Neuronal stem cell (in vitro differentiated cells): ENCODE measurements at regions not wholly inside any gene's neighbourhood (a gene's known extent, or its start where the extent isn't known, plus 50 kb on each side); places are given as distances from the start of the nearest gene placed in this dataset. TPM values are rescaled to one million over a fixed set of nuclear protein-coding genes. Genes with fewer than 3 reads are reported as not detected.

Experiments used
- DNase-seq: peaks from one replicate; pipeline ENCODE4 v3.0.0-alpha.2; 2013; ENCODE audit warnings: low spot score
- H2AFZ ChIP-seq: one replicate; pipeline ENCODE4 v1.6.1; 2013; ENCODE audit warnings: mild to moderate bottlenecking, low read length, inconsistent platforms
- H2AK5ac ChIP-seq: 2 replicates; pipeline ENCODE4 v1.6.1; 2013; ENCODE audit warnings: low read depth, mild to moderate bottlenecking, inconsistent platforms, low read length, moderate library complexity, mixed read lengths
- H2BK120ac ChIP-seq: 2 replicates; pipeline ENCODE4 v1.6.1; 2013; ENCODE audit warnings: low read depth, mild to moderate bottlenecking, inconsistent platforms, low read length, moderate library complexity, mixed read lengths
- H2BK12ac ChIP-seq: one replicate; pipeline ENCODE4 v1.6.1; 2013; ENCODE audit warnings: low read length, inconsistent platforms
- H2BK15ac ChIP-seq: 2 replicates; pipeline ENCODE4 v1.6.1; 2013; ENCODE audit warnings: mild to moderate bottlenecking, low read length, inconsistent platforms, mixed read lengths
- H2BK5ac ChIP-seq: one replicate; pipeline ENCODE4 v1.6.1; 2013; ENCODE audit warnings: inconsistent platforms, mild to moderate bottlenecking, low read length, moderate library complexity
- H3K14ac ChIP-seq: one replicate; pipeline ENCODE4 v1.6.1; 2013; ENCODE audit warnings: low read length, inconsistent platforms
- H3K18ac ChIP-seq: 2 replicates; pipeline ENCODE4 v1.6.1; 2013; ENCODE audit warnings: low read length, inconsistent platforms
- H3K23ac ChIP-seq: 2 replicates; pipeline ENCODE4 v1.6.1; 2013; ENCODE audit warnings: low read depth, mild to moderate bottlenecking, mixed read lengths, low read length, inconsistent platforms; ENCODE audit not compliant: poor library complexity
- H3K27ac ChIP-seq: replicated peaks from 3 replicates; pipeline ENCODE4 v1.5.1; 2013; ENCODE audit warnings: low read length, inconsistent platforms
- H3K27me3 ChIP-seq, 3 experiments: 2 replicates each; pipeline ENCODE4 v1.6.1; 2013; ENCODE audit warnings: low read length in 3 of 3, mild to moderate bottlenecking in 2 of 3, inconsistent platforms in 1 of 3, low read depth in 1 of 3, mixed read lengths in 1 of 3, moderate library complexity in 1 of 3; ENCODE audit not compliant: control insufficient read depth in 3 of 3, insufficient read depth in 3 of 3
- H3K36me3 ChIP-seq, 2 donors: replicated peaks in 1 of 2; 2 replicates each; pipeline ENCODE4 v1.6.1; 2013; ENCODE audit warnings: low read length in 2 of 2; ENCODE audit not compliant: control insufficient read depth in 2 of 2, insufficient read depth in 2 of 2
- H3K4ac ChIP-seq: 2 replicates; pipeline ENCODE4 v1.6.1; 2013; ENCODE audit warnings: inconsistent platforms, mild to moderate bottlenecking, low read length, moderate library complexity
- H3K4me1 ChIP-seq, 2 donors: 1 replicate in 1 of 2; 2 replicates in 1 of 2; pipeline ENCODE4 v1.6.1; 2013; ENCODE audit warnings: low read length in 2 of 2, low read depth in 1 of 2; ENCODE audit not compliant: control insufficient read depth in 2 of 2, insufficient read depth in 1 of 2
- H3K4me2 ChIP-seq: one replicate; pipeline ENCODE4 v1.6.1; 2013; ENCODE audit warnings: mild to moderate bottlenecking, low read length, inconsistent platforms; ENCODE audit not compliant: insufficient read depth, poor library complexity, severe bottlenecking
- H3K4me3 ChIP-seq, 2 donors: 2 replicates each; pipeline ENCODE4 v1.5.1; 2013; ENCODE audit warnings: low read length in 2 of 2, mild to moderate bottlenecking in 2 of 2, inconsistent platforms in 1 of 2, moderate library complexity in 1 of 2
- H3K79me1 ChIP-seq: one replicate; pipeline ENCODE4 v1.6.1; 2013; ENCODE audit warnings: low read depth, mild to moderate bottlenecking, inconsistent platforms, low read length, moderate library complexity
- H3K9ac ChIP-seq: one replicate; pipeline ENCODE4 v1.6.1; 2013; ENCODE audit warnings: mild to moderate bottlenecking, low read depth, low read length, inconsistent platforms; ENCODE audit not compliant: poor library complexity
- H3K9me3 ChIP-seq, 2 donors: replicated peaks in 1 of 2; 2 replicates each; pipeline versions ENCODE3 to v1.6.1; 2013; ENCODE audit warnings: low read length in 2 of 2, mild to moderate bottlenecking in 2 of 2, inconsistent platforms in 1 of 2, low read depth in 1 of 2, mixed read lengths in 1 of 2, moderate library complexity in 1 of 2; ENCODE audit not compliant: control insufficient read depth in 2 of 2, insufficient read depth in 1 of 2
- H4K8ac ChIP-seq: one replicate; pipeline ENCODE4 v1.6.1; 2013; ENCODE audit warnings: low read depth, mild to moderate bottlenecking, inconsistent platforms, low read length, moderate library complexity
- H4K91ac ChIP-seq: one replicate; pipeline ENCODE4 v1.6.1; 2013; ENCODE audit warnings: low read length, low read depth, mild to moderate bottlenecking, inconsistent platforms; ENCODE audit not compliant: poor library complexity
- WGBS, 2 donors: extraction: QIAGEN DNeasy Blood & Tissue Kit; methylation state at CpG; one replicate each; pipeline ENCODE4 v1.1.7; 2013; ENCODE audit warnings: missing lambda C conversion rate in 2 of 2, mixed read lengths in 1 of 2; ENCODE audit not compliant: insufficient read length in 2 of 2, insufficient replicate concordance in 1 of 2; ENCODE audit errors: extremely low coverage in 2 of 2; 5-methylcytosine and 5-hydroxymethylcytosine counted together
- small RNA-seq: library from polyadenylated mRNA; stranded (forward); fragments of <200 nt; extraction: miRNeasy Mini kit (QIAGEN cat#:217004); gene quantifications from one replicate; pipeline ENCODE3, GENCODE V24; 2013; ENCODE audit not compliant: insufficient read depth

GRCh38 chr3:182740710-182741109 lies 52.6 kb upstream of the ATP11B start:
- H3K4me3 ChIP-seq: no peak overlapping the region
- H2BK15ac ChIP-seq: no peak overlapping the region
- WGBS, 2 donors: no CpG with 5 or more reads among the region's 6 CpGs

GRCh38 chr3:182741214-182741613 lies 52.1 kb upstream of the ATP11B start:
- H2AK5ac ChIP-seq: no peak overlapping the region
- no peak overlapping the region for H3K23ac ChIP-seq
- no peaks in the 10 kb centered on the region for H3K36me3 ChIP-seq
- no peak for DNase-seq
- H3K18ac ChIP-seq: no peak overlapping the region
- no peak overlapping the region for H4K91ac ChIP-seq
- no peaks in the 10 kb centered on the region for H3K79me1 ChIP-seq
- H3K4ac ChIP-seq: no peak overlapping the region
- peaks cover 0 to 21% (median 0%) of the 10 kb centered on the region in 3 experiments for H3K27me3 ChIP-seq
- no peak overlapping the region for H2BK12ac ChIP-seq
- no peaks in the 10 kb centered on the region for H3K9me3 ChIP-seq
- no peak overlapping the region for H2AFZ ChIP-seq
- no peak overlapping the region for H3K27ac ChIP-seq
- H2BK120ac ChIP-seq: no peak overlapping the region
- no peak overlapping the region for H2BK15ac ChIP-seq
- no peak overlapping the region for H3K4me3 ChIP-seq
- no CpG with 5 or more reads among the region's 3 CpGs for WGBS, 2 donors
- no peak overlapping the region for H3K14ac ChIP-seq
- no peak overlapping the region for H3K4me2 ChIP-seq
- H2BK5ac ChIP-seq: no peak overlapping the region
- H3K9ac ChIP-seq: no peak overlapping the region
- peaks cover 0 to 7% of the 10 kb centered on the region in 2 donors for H3K4me1 ChIP-seq
- H4K8ac ChIP-seq: no peak overlapping the region

More at GRCh38 chr3:182740710-182741109, 52.6 kb upstream of the ATP11B start:
- peaks cover 0 to 7% of the 10 kb centered on the region in 2 donors for H3K4me1 ChIP-seq
- H3K23ac ChIP-seq: no peak overlapping the region
- H2AFZ ChIP-seq: no peak overlapping the region
- no peaks in the 10 kb centered on the region for H3K79me1 ChIP-seq
- H3K4me2 ChIP-seq: no peak overlapping the region
- no peak overlapping the region for H3K14ac ChIP-seq
- H2BK120ac ChIP-seq: no peak overlapping the region
- H2BK5ac ChIP-seq: no peak overlapping the region
- no peaks in the 10 kb centered on the region for H3K36me3 ChIP-seq
- H3K27me3 ChIP-seq: peaks cover 0 to 21% (median 0%) of the 10 kb centered on the region in 3 experiments
- DNase-seq: no peak
- no peak overlapping the region for H4K8ac ChIP-seq
- H3K27ac ChIP-seq: no peak overlapping the region
- H2AK5ac ChIP-seq: no peak overlapping the region
- no peak overlapping the region for H3K18ac ChIP-seq
- H2BK12ac ChIP-seq: no peak overlapping the region
- no peaks in the 10 kb centered on the region for H3K9me3 ChIP-seq
- H3K4ac ChIP-seq: no peak overlapping the region
- no peak overlapping the region for H4K91ac ChIP-seq
- no peak overlapping the region for H3K9ac ChIP-seq

Small RNA genes lying in the stretch of these regions (small RNA-seq; reads per million reads assigned to genes)
- gene RN7SKP265: not detected
